ENCODE measurements at regions not wholly inside any gene's neighbourhood (a gene's known extent, or its start where the extent isn't known, plus 50 kb on each side); places are given as distances from the start of the nearest gene placed in this dataset.

GRCh38 chr12:91974541-91975085 is 171.0 kb downstream of the BTG1 start:
- no peak for DNase-seq (ENCODE audit: low read depth in 2 of 3, low spot score in 1 of 3)

- DNase-seq (ENCODE audit: low read depth in 2 of 3, low spot score in 1 of 3): no peak
Measured at GRCh38 chr12:91973813-91974212, 171.8 kb downstream of the BTG1 start.

GRCh38 chr12:91972896-91973295 is 172.8 kb downstream of the BTG1 start:
- DNase-seq (ENCODE audit: low read depth in 2 of 3, low spot score in 1 of 3): no peak

- DNase-seq (ENCODE audit: low read depth in 2 of 3, low spot score in 1 of 3): no peak
Measured at GRCh38 chr12:91968777-91969171, 176.9 kb downstream of the BTG1 start.

- DNase-seq (ENCODE audit: low read depth in 2 of 3, low spot score in 1 of 3): no peak
Measured at GRCh38 chr12:91968076-91968776, 177.4 kb downstream of the BTG1 start.

- DNase-seq (ENCODE audit: low read depth in 2 of 3, low spot score in 1 of 3): no peak
Measured at GRCh38 chr12:91967590-91967989, 178.1 kb downstream of the BTG1 start.

GRCh38 chr12:91965781-91966180 is 179.9 kb downstream of the BTG1 start:
- DNase-seq (ENCODE audit: low read depth in 2 of 3, low spot score in 1 of 3): no peak

GRCh38 chr12:91964501-91964900 is 181.1 kb downstream of the BTG1 start:
- DNase-seq (ENCODE audit: low read depth in 2 of 3, low spot score in 1 of 3): no peak

- no peak for DNase-seq (ENCODE audit: low read depth in 2 of 3, low spot score in 1 of 3)
Measured at GRCh38 chr12:91959220-91959619, 186.4 kb downstream of the BTG1 start.

GRCh38 chr12:91958816-91959215 is 186.8 kb downstream of the BTG1 start:
- DNase-seq (ENCODE audit: low read depth in 2 of 3, low spot score in 1 of 3): no peak

- DNase-seq (ENCODE audit: low read depth in 2 of 3, low spot score in 1 of 3): no peak
Measured at GRCh38 chr12:91954747-91955146, 190.9 kb downstream of the BTG1 start.

- DNase-seq (ENCODE audit: low read depth in 2 of 3, low spot score in 1 of 3): no peak
Measured at GRCh38 chr12:91954326-91954725, 191.3 kb downstream of the BTG1 start.

- no peak for DNase-seq (ENCODE audit: low read depth in 2 of 3, low spot score in 1 of 3)
Measured at GRCh38 chr12:91952916-91953315, 192.7 kb downstream of the BTG1 start.

- no peak for DNase-seq (ENCODE audit: low read depth in 2 of 3, low spot score in 1 of 3)
Measured at GRCh38 chr12:91951571-91951970, 194.1 kb downstream of the BTG1 start.

- DNase-seq (ENCODE audit: low read depth in 2 of 3, low spot score in 1 of 3): no peak
Measured at GRCh38 chr12:91948504-91948903, 197.1 kb downstream of the BTG1 start.

GRCh38 chr12:91947459-91947858 is 198.2 kb downstream of the BTG1 start:
- DNase-seq (ENCODE audit: low read depth in 2 of 3, low spot score in 1 of 3): no peak

- no peak for DNase-seq (ENCODE audit: low read depth in 2 of 3, low spot score in 1 of 3)
Measured at GRCh38 chr12:91944637-91945036, 201.0 kb downstream of the BTG1 start.

GRCh38 chr12:91940826-91941570 is 204.6 kb downstream of the BTG1 start:
- DNase-seq (ENCODE audit: low read depth in 2 of 3, low spot score in 1 of 3): no peak

GRCh38 chr12:91940322-91940721 is 205.3 kb downstream of the BTG1 start:
- no peak for DNase-seq (ENCODE audit: low read depth in 2 of 3, low spot score in 1 of 3)

GRCh38 chr12:91937706-91938105 is 207.9 kb downstream of the BTG1 start:
- DNase-seq (ENCODE audit: low read depth in 2 of 3, low spot score in 1 of 3): no peak

GRCh38 chr12:91937009-91937408 is 208.6 kb downstream of the BTG1 start:
- no peak for DNase-seq (ENCODE audit: low read depth in 2 of 3, low spot score in 1 of 3)

GRCh38 chr12:91935296-91935695 is 210.3 kb downstream of the BTG1 start:
- no peak for DNase-seq (ENCODE audit: low read depth in 2 of 3, low spot score in 1 of 3)

All from stimulated activated CD4-positive, alpha-beta T cell treated with anti-CD3 and anti-CD28 coated beads, Interleukin-12 subunit alpha, Interleukin-12 subunit beta, amount 100 ng/mL, for 48 hours (primary cell).